HG02943 (cell line): ENCODE measurements at regions not wholly inside any gene's neighbourhood (a gene's known extent, or its start where the extent isn't known, plus 50 kb on each side); places are given as distances from the start of the nearest gene placed in this dataset.

Experiments
- ATAC-seq: cut with Tn5 transposase; IDR thresholded peaks from one replicate; pipeline ENCODE4 v1.9.1; 2021; ENCODE audit warnings: mild to moderate bottlenecking, low read depth, moderate library complexity; ENCODE audit not compliant: unreplicated experiment

DNA sequence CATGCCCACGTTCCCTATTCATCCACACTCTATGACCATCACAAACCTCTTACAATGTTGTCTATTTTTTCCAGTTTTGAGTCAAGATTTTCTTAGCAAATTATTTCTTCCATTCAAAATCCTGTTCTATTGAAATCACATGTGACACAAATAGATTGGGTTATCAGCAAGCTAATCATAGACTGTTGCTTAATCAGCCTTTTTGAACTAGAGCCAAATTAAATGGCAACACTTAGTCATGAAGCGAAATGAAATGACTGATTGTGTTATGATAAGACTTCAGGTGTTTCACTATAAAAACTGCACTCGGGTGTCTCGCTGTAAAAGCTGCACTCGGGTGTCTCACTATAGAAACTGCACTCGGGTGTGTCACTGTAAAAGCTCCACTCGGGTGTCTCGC lies 890.0 kb upstream of the FRG1 start:
- no peak for ATAC-seq

DNA sequence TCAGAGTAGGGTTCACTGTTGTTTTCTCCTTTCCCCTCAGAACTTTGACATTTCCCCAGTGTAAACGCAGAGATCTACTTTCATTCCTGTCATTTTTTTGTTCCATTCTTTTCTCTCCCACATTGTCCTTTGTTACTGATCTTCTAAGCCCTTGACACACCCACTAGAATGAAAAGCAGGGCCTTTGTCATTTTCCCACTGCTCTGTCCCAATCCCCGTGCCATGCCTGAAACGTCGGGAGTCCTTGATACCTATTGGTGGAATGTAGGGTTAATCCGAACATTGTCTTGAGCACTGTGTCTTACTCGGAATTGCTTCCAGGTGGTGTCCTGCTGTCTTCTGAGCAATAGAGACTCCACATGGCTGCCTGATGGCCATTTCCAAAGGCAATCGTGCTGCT lies 887.1 kb upstream of the FRG1 start:
- ATAC-seq: no peak

DNA sequence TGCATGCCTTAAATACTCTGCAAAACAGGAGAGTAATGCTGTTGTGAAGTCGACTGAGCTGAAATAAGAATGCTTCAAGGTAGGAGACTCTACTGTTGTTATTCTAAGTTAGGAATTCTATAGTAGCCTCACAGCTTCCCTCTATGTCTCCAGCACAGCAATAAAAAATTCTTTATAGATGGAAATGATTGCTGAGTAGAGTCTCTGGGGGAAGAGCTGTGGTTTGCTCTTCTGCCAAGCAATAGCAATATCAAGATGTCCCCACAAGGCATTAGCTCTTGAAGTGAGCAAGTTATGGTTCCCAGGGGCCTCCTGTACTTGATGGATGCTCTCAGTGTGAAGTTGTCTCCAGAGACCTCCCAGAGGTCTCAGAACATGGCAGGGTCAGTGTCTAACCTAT lies 880.6 kb upstream of the FRG1 start:
- no peak for ATAC-seq

DNA sequence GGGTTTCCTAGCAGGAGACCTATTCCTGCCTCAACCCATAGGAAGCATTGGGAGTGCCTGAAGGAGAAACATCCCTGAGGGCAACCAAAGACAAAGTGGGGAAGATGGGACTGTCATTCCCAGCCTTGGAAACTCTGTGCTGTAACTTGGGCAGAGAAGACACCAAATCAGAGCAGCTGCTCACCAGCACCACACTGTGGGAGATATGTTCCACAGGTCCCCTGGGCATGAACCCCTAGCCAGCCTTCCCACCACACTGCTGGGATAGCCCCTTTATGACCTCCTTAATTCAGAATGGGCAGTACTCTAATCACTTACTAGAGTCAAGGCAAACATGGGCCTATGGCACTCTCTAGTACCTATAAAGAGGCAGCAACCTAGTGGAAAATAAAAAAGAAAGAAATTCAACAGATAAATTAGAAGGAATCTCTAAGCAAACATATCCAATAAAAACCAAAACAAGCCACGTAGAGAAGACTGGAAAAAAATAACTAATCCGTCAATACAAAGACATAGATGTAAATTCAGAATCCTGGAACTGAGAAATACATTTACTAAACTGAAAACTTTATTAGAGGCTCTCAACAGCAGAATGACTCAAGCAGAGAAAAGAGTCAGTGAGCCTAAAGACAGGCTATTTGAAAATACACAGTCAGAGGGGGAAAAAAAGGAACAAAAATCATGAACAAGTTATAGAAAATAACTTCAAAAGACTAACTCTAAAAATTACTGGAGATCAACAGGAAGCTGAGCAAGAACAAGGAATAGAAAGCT lies 878.4 kb upstream of the FRG1 start:
- ATAC-seq: no peak

DNA sequence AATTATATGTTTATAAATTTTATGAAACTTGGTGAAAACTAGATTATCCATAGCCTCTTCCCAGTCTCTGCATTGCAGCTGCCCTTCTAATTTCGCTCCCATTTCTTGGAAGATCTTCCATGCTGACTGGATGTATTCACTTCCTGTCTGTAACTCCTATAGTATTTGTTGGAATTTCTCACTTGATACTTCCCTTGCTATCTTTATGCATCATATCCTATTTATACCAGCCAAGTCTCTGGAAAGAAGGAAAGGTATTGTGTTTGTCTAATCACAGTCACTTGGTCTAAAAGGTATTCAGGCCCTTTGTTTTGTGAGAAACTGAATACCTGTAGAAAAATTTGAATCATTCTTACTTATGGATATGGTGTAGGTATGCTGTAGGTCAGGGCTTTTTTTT lies 870.9 kb upstream of the FRG1 start:
- ATAC-seq: no peak

DNA sequence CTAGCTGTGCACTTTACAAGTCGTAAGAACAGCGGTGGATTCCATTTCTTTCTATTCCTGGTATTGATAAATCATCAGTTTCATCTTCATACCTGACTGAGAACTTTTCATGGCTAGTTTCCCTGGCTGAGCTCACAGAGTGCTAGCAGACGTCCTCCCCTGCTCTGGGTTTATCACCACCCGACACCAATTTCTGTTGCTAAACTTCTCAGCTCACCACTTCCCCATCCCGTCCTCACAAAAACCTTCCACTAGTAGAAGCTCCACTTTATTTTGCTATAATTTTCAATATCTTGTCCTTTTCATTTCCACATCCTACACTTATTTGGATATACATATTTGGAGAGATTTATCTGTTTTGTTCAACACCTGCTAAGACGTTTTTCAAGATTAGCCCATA lies 869.4 kb upstream of the FRG1 start:
- no peak for ATAC-seq

DNA sequence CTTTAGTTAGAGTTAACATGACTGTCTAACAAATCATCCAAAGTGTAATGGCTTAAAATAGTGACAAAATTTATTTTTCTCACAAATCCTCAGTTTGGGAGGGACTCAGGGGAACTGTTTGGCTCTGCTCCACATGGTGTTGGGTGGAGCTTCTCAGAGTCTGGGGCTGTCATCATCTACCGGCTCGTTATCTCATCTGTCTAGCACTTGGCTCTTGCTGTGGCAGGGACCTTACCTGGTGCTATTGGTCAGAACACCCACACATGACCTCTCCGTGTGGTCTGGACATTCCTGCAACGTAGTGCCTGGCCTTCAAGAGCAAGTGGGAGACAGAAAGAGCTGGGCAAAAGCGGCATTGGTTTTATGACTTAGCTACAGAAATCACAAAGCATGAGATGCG lies 866.9 kb upstream of the FRG1 start:
- no peak for ATAC-seq

DNA sequence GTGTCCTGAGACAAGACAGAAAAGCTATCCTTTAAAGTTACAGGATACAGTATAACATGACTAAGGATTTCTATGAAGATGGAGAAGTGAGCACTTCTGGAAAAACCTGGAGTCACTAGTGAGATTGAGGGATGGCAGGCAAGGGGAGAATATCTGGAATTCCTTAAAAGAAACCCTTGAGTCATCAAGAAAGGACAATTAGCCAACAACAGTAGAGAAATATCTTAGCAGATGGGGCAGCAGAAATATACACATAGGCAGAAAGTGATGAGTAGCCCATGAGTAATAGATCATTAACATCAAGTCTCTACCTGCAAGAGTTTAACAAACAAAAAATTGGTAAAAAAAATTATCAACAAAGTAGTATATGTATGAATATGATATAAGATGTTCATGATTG lies 858.8 kb upstream of the FRG1 start:
- no peak for ATAC-seq

DNA sequence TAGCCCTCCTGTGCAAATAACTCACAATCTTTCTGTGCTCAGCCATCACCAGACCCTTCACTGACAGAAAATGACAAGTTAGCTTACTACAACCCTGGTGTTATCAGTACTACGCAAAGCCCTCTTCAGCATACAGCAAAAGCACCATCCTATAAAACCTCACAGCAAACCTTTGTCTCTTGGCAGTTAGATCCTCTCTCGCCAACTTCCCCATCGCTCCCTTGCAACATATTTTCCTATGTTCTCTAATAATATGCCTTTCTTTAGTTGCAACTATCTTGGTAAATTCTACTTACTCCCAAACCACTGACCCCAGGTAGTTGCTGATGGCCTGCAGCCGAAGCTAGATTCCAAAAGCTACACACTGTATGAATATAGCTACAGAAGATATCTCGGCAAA lies 856.9 kb upstream of the FRG1 start:
- ATAC-seq: no peak

DNA sequence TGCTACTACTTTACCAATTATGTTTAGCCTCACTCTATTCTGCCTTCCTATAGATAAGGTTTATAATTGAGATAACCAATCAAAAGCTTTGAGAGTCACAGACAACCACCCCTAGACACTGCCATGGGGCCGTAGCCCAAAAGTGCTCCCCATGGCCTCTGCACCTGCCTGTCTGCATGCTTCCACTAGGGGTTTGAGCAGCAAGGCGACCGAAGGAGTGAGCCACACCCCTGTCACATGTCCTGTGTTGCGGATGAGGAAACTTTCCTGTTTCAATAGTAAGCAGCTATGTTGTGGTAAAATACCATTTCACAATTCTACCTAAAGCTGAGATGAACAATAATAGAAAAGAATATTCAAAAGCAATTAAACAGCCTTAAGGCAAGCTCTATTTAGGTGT lies 856.0 kb upstream of the FRG1 start:
- ATAC-seq: no peak

DNA sequence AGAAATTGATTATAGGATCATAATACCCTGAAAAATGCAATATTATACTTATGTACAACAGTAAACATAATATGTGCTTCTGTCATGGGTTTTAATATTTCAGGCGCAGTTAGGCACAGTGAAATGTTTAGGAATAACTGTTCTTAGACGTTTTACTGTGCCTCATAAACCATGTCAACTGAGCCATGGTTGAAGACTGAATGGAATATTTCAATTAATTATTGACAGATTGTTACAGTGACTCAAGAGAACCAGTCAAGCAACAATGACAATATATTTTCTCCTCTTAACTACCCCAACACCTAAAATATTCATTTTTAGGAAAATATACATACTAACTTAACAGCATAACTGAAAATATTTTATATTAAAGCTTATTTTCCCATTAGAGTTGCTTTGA lies 852.7 kb upstream of the FRG1 start:
- no peak for ATAC-seq

DNA sequence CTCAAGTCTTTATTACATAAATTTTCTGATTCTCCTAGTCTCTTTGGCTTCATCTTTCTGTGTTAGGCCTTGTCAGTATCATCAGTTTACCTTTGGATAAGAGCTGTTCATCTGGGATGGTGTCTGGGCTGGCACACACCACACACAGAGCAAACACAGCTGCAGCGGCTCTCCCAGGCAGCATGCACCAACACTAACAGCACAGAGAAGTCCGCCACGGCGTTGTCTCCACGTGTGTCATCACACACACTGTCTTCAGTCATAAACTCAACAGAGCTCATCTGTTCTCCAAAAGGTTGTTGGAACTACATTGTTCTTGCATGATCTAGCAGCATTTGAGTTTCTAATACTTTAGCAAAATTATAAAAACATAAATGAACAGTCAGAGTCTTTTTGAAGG lies 851.9 kb upstream of the FRG1 start:
- no peak for ATAC-seq

DNA sequence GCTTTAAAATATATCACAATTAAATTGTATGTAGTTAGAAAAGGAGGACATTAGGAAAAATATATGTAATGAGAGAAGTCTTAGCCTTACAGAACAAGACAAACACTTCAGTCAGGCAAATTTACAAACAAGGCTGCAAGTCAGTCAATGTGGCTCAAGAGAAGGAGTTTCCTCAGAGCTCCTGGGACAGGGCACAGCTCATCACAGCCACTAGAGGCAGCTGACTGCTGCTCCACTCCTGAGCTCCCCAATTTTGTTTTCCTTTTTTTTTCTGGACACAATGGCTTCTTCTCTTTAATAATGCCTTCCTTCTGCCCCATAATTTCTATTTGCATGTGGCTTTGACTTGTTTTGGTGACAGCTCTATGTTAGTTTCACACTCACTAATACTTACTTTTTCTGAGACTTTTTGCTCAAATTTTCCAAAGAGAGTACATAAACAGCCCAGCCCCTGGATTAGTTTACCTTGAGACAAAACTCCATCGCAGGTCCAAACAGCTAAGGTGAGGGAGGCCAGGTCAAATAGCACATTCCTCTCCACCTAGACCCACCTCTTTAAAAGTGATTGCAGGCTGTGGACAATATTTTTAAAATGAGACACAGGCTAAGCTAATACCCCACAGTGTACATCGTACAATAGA lies 850.4 kb upstream of the FRG1 start:
- no peak for ATAC-seq

DNA sequence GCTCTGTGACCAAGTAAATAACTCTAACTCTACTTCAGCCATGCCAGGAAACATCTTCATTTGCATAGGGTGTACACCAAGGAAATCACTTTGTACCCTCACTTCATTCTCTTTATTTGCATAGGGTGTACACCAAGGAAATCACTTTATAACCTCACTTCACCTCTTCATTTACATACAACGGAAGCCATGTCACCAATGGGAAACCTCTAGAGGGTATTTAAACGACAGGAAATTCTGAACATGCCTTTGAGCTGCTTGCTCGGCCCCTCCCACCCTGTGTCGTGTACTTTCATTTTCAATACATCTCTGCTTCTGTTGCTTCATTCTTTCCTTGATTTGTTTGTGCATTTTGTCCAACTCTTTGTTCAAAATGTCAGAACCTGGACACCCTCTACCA lies 848.1 kb upstream of the FRG1 start:
- ATAC-seq: no peak

DNA sequence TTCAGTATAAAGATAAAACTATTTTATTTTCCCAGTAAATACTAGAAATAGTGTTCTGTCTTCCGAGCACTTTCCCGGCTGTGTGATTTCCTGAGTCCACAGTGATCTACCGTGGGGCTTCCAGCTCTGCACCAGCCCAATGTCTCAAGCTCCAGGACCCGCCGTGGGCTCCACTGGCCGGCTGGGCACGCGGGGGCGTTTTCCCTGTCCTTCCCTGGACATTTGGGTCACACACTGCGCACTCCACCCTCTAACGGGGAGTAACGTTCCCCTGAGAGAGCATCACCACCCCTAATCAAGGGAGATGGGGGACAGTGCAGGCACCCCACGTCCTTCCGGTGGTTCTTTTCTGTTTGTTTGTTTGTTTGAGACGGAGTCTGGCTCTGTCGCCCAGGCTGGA lies 844.6 kb upstream of the FRG1 start:
- ATAC-seq: no peak

DNA sequence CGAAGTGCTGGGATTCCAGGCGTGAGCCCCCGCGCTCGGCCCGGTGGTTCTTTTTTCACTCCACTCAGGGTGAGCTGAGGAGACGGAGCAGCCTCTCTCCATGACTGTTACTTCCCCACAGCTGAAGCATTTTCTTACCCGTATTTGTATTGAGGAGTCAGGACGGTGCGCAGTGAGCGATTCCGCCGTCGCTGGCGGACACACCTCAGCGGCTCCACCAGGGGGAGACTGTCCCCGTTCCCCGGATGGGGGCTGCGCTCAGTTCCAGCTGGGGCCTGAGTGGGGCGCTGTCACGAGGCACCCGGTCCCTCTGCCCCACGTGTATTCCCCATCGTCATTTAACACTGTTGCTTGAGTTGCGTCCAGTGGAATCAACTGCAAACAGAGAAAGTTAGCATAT lies 844.0 kb upstream of the FRG1 start:
- no peak for ATAC-seq

DNA sequence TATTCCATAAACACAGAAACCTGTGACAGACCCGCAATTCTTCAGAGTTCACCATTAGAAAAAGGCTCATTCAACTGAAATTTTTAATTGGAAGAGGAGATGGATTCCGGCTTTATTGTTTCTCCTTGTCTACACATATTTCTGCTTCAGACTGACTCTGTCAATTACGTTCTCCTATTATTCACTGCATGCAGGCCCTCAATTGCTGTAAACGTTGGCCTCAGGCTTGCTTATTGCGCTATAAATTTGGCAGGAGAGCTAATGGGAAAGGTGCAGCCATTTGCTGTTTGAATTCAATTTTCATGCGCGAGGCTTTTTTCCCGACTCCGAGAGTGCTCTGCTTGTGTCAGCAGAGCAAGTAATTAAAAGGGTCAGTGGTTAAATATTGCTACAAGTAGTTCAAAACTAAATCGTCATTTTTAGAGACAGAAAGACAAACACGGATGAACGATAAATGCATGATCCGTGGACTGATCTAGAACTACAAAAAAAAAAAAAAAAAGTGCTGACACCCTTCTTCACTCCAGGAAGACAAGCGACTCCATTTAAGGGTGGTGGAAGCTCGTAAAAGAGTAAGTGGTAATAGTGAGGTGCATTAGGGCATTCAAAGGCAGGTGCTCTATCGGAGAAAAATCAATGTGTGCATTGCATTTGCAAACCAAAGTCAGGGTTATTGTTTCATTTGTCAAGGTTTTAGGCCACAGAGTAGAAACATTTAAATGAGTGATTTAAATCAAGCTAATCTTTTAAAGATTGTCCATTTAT lies 841.6 kb upstream of the FRG1 start:
- ATAC-seq: no peak

DNA sequence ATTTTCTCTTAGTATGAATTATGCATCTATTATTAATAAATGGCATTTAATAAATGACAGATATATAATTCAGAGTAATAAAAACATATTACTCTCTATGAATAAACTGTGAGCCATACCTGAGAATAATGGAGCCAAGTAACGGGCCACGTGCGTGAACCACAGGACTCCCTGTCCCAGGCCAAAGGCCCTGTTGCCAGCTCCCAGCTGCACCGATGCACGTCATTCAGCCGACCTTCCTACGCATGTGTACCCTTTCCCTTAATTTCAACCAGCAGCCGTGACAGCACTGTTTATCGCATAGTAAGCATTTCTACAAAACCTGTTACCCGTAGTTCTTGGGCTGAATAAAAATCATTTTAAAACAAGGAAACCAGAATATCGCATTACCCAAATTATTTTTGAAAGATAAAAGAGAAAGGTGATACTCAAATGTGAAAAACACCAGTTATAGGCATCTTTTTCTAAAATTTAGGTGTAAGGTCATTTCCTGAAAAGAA lies 827.2 kb upstream of the FRG1 start:
- no peak for ATAC-seq

DNA sequence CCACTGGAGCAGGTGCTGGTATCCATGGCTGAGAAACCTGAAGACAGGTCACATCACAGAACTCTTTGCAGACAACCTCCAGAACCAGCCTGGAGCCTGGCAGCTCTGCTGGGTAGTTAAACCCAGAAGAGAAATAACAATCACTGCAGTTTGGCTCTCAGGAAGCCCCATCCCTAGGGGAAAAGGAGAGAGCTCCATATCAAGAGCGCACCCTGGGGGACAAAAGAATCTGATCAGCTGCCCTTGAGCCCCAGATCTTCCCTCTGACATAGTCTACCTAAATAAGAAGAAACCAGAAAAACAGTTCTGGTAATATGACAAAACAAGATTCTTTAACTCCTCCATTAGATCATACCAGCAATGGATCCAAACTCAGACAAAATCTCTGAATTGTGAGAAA lies 823.2 kb upstream of the FRG1 start:
- ATAC-seq: no peak

DNA sequence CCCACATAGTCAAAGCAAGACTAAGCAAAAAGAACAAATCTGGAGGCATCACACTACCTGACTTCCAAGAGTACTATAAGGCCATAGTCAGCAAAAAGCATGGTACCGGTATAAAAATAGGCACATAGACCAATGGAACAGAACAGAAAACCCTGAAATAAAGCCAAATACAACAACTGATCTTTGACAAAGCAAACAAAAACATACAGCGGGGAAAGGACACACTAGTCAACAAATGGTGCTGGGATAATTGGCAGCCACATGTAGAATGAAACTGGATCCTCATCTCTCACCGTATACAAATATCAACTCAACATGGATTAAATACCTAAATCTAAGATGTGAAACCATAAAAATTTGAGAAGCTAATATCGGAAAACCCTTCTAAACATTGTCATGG lies 819.3 kb upstream of the FRG1 start:
- no peak for ATAC-seq

DNA sequence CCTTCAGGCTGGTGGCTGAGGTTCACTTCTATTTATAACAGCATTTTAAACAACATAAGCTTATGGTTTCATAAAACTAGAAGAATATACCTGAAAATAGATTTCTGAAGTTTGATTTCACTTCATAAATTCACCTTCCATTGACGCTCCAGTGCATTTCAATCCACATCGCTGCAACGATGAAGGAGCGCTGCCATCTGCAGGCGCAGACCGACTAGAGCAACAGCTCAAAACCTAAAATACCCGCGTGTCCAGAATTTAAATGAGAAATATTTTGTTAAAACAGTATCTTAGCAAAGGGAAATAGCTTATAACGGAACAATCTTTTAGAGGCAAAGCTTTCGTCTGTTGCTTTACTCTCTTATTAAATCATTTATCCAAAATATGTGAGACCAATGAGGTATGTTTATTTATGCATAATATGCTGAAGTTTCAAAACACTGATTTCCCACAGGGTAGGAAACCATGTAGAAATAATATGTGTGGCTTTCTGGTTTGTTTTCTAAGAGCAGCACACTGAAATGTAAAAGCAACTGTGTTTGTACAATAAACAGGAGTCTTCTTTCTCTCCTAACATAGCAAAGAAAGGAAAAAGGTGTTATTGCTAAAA lies 816.4 kb upstream of the FRG1 start:
- ATAC-seq: no peak
